ENCODE measurements at regions not wholly inside any gene's neighbourhood (a gene's known extent, or its start where the extent isn't known, plus 50 kb on each side); places are given as distances from the start of the nearest gene placed in this dataset.

GRCh38 chr6:23633996-23634395 is 492.0 kb upstream of the NRSN1 start:
- no peak for TF ChIP-seq POLR2AphosphoS5 (IDR thresholded peaks at IDR 0.05)
- no peak for TF ChIP-seq POLR2A (IDR thresholded peaks at IDR 0.05)
- no peak for TF ChIP-seq EP300 (IDR thresholded peaks at IDR 0.05)

Data from sigmoid colon (tissue), 4 donors.